ENCODE measurements at regions not wholly inside any gene's neighbourhood (a gene's known extent, or its start where the extent isn't known, plus 50 kb on each side); places are given as distances from the start of the nearest gene placed in this dataset.

GRCh38 chr12:38151991-38152700 is 164.4 kb upstream of the ALG10B start:
- no peak overlapping the region for H3K27ac ChIP-seq (ENCODE audit: low read depth, low read length)
- no peaks in the 10 kb centered on the region for H3K27me3 ChIP-seq (ENCODE audit: control insufficient read depth, low read length)
- H3K4me1 ChIP-seq (ENCODE audit: control insufficient read depth, low read length): no peaks in the 10 kb centered on the region
- no peaks in the 10 kb centered on the region for H3K36me3 ChIP-seq (ENCODE audit: control insufficient read depth, low read length)
- H3K9me2 ChIP-seq (replicated peaks; ENCODE audit: control insufficient read depth, low read length): no peaks in the 10 kb centered on the region
- H3K79me2 ChIP-seq (ENCODE audit: control insufficient read depth, low read length): no peaks in the 10 kb centered on the region
- H4K20me1 ChIP-seq (ENCODE audit: control insufficient read depth, insufficient read depth, low read depth, low read length): no peaks in the 10 kb centered on the region
- no peak for TF ChIP-seq EZH2phosphoT487 (IDR thresholded peaks at IDR 0.05; ENCODE audit: borderline replicate concordance, low read length)
- TF ChIP-seq CTCF (IDR thresholded peaks at IDR 0.05; ENCODE audit: low read depth, low read length, poor library complexity, severe bottlenecking): no peak
- peaks cover 50% of the 10 kb centered on the region; the same call in 1 of the 2 replicates for H3K9me3 ChIP-seq (ENCODE audit: control insufficient read depth, insufficient read depth, low read length)
- H3K4me3 ChIP-seq (ENCODE audit: low read length): no peak overlapping the region
- H3F3A ChIP-seq (ENCODE audit: control insufficient read depth, insufficient read depth): no peaks in the 10 kb centered on the region
- H3K4me2 ChIP-seq (ENCODE audit: low read length): no peak overlapping the region

- Histone ChIP-seq H3K4me3 (ENCODE audit: low read length) (no peak overlapping the region), H3K4me2 (ENCODE audit: low read length) (no peak overlapping the region), H3K9me3 (ENCODE audit: control insufficient read depth, insufficient read depth, low read length) (peaks cover 56% of the 10 kb centered on the region; the same call in 1 of the 2 replicates), H3K36me3 (ENCODE audit: control insufficient read depth, low read length) (no peaks in the 10 kb centered on the region), H3K79me2 (ENCODE audit: control insufficient read depth, low read length) (no peaks in the 10 kb centered on the region), H3K9me2 (replicated peaks; ENCODE audit: control insufficient read depth, low read length) (no peaks in the 10 kb centered on the region), H3K4me1 (ENCODE audit: control insufficient read depth, low read length) (no peaks in the 10 kb centered on the region), H3F3A (ENCODE audit: control insufficient read depth, insufficient read depth) (no peaks in the 10 kb centered on the region), H4K20me1 (ENCODE audit: control insufficient read depth, insufficient read depth, low read depth, low read length) (no peaks in the 10 kb centered on the region), H3K27ac (ENCODE audit: low read depth, low read length) (no peak overlapping the region), H3K27me3 (ENCODE audit: control insufficient read depth, low read length) (no peaks in the 10 kb centered on the region)
- TF ChIP-seq CTCF (IDR thresholded peaks at IDR 0.05; ENCODE audit: low read depth, low read length, poor library complexity, severe bottlenecking) (no peak), EZH2phosphoT487 (IDR thresholded peaks at IDR 0.05; ENCODE audit: borderline replicate concordance, low read length) (no peak)
Observed at GRCh38 chr12:38152816-38153736, 163.5 kb upstream of the ALG10B start.

- Histone ChIP-seq H3K36me3 (ENCODE audit: control insufficient read depth, low read length) (no peaks in the 10 kb centered on the region), H3K4me2 (ENCODE audit: low read length) (no peak overlapping the region), H3K9me3 (ENCODE audit: control insufficient read depth, insufficient read depth, low read length) (peaks cover 60% of the 10 kb centered on the region; the same call in 1 of the 2 replicates), H3K4me3 (ENCODE audit: low read length) (no peak overlapping the region), H3K27me3 (ENCODE audit: control insufficient read depth, low read length) (no peaks in the 10 kb centered on the region), H3K4me1 (ENCODE audit: control insufficient read depth, low read length) (no peaks in the 10 kb centered on the region), H3K79me2 (ENCODE audit: control insufficient read depth, low read length) (no peaks in the 10 kb centered on the region), H3K9me2 (replicated peaks; ENCODE audit: control insufficient read depth, low read length) (no peaks in the 10 kb centered on the region), H3F3A (ENCODE audit: control insufficient read depth, insufficient read depth) (no peaks in the 10 kb centered on the region), H3K27ac (ENCODE audit: low read depth, low read length) (no peak overlapping the region), H4K20me1 (ENCODE audit: control insufficient read depth, insufficient read depth, low read depth, low read length) (no peaks in the 10 kb centered on the region)
- TF ChIP-seq CTCF (IDR thresholded peaks at IDR 0.05; ENCODE audit: low read depth, low read length, poor library complexity, severe bottlenecking) (no peak), EZH2phosphoT487 (IDR thresholded peaks at IDR 0.05; ENCODE audit: borderline replicate concordance, low read length) (no peak)
Observed at GRCh38 chr12:38153737-38154061, 162.9 kb upstream of the ALG10B start.
